ENCODE measurements at regions not wholly inside any gene's neighbourhood (a gene's known extent, or its start where the extent isn't known, plus 50 kb on each side); places are given as distances from the start of the nearest gene placed in this dataset.

DNA sequence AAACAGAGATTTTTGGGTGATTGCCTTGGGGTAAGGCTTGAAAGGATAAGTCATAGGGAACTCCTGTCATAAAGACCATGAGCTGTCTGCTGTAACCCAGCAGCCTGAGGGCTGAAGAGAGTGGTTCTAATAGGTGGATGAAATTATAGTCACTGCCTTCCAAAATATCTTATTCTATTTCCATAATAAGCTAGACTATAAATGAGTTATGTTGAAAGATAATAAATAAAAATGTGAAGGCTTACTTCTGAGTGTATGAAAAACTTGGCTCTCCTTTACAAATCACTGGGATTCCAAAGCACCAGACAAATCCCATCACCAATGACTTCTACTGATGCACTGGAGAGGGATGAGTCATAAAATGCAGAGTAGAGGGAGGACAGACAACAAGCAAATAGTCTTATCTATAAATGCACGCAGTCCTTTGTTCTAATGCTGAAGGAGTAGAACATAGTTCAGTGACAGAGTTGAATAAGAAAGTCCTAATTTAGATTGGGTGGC lies 775.0 kb upstream of the LRRC4C start:
- TF ChIP-seq, protein P1, sequence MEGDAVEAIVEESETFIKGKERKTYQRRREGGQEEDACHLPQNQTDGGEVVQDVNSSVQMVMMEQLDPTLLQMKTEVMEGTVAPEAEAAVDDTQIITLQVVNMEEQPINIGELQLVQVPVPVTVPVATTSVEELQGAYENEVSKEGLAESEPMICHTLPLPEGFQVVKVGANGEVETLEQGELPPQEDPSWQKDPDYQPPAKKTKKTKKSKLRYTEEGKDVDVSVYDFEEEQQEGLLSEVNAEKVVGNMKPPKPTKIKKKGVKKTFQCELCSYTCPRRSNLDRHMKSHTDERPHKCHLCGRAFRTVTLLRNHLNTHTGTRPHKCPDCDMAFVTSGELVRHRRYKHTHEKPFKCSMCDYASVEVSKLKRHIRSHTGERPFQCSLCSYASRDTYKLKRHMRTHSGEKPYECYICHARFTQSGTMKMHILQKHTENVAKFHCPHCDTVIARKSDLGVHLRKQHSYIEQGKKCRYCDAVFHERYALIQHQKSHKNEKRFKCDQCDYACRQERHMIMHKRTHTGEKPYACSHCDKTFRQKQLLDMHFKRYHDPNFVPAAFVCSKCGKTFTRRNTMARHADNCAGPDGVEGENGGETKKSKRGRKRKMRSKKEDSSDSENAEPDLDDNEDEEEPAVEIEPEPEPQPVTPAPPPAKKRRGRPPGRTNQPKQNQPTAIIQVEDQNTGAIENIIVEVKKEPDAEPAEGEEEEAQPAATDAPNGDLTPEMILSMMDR (IDR thresholded peaks at IDR 0.05), result no peak
- TF ChIP-seq POLR2A (IDR thresholded peaks at IDR 0.05), result no peak
